ENCODE measurements at regions not wholly inside any gene's neighbourhood (a gene's known extent, or its start where the extent isn't known, plus 50 kb on each side); places are given as distances from the start of the nearest gene placed in this dataset.

- Histone ChIP-seq H3K4me3 (no peak overlapping the region), H3K9me3 (no peaks in the 10 kb centered on the region), H3K36me3 (no peaks in the 10 kb centered on the region), H3K27ac (no peak overlapping the region), H3K27me3 (no peaks in the 10 kb centered on the region), H3K4me1 (no peaks in the 10 kb centered on the region)
- no peak for TF ChIP-seq CTCF (IDR thresholded peaks at IDR 0.05)
- TF ChIP-seq POLR2A (IDR thresholded peaks at IDR 0.05), result no peak
- intact Hi-C loops (cut with DNase I; ENCODE audit: low total_unique reads), result no loop called here
- no peak for DNase-seq
Observed at GRCh38 chr6:145559836-145560235, 175.5 kb downstream of the EPM2A start.

- DNase-seq, result no peak
- no peaks in the 10 kb centered on the region for H3K36me3 ChIP-seq
- intact Hi-C loops (cut with DNase I; ENCODE audit: low total_unique reads), result no loop called here
- no peak overlapping the region for H3K27ac ChIP-seq
- no peak overlapping the region for H3K4me3 ChIP-seq
- H3K4me1 ChIP-seq, result no peaks in the 10 kb centered on the region
- TF ChIP-seq CTCF (IDR thresholded peaks at IDR 0.05), result no peak
- no peak for TF ChIP-seq POLR2A (IDR thresholded peaks at IDR 0.05)
- no peaks in the 10 kb centered on the region for H3K27me3 ChIP-seq
- H3K9me3 ChIP-seq, result no peaks in the 10 kb centered on the region
Observed at GRCh38 chr6:145561095-145562072, 173.9 kb downstream of the EPM2A start.

- Histone ChIP-seq H3K9me3 (no peaks in the 10 kb centered on the region), H3K4me3 (no peak overlapping the region), H3K27ac (no peak overlapping the region), H3K27me3 (no peaks in the 10 kb centered on the region), H3K36me3 (no peaks in the 10 kb centered on the region), H3K4me1 (no peaks in the 10 kb centered on the region)
- TF ChIP-seq POLR2A (IDR thresholded peaks at IDR 0.05), result no peak
- no peak for TF ChIP-seq CTCF (IDR thresholded peaks at IDR 0.05)
- intact Hi-C loops (cut with DNase I; ENCODE audit: low total_unique reads), result no loop called here
- DNase-seq, result no peak
Observed at GRCh38 chr6:145562771-145563615, 172.3 kb downstream of the EPM2A start.

- Histone ChIP-seq H3K4me1 (no peaks in the 10 kb centered on the region), H3K27me3 (no peaks in the 10 kb centered on the region), H3K36me3 (no peaks in the 10 kb centered on the region), H3K27ac (no peak overlapping the region), H3K9me3 (no peaks in the 10 kb centered on the region), H3K4me3 (no peak overlapping the region)
- TF ChIP-seq CTCF (IDR thresholded peaks at IDR 0.05) (no peak), POLR2A (IDR thresholded peaks at IDR 0.05) (no peak)
- no peak for DNase-seq
- intact Hi-C loops (cut with DNase I; ENCODE audit: low total_unique reads), result no loop called here
Observed at GRCh38 chr6:145564553-145564952, 170.8 kb downstream of the EPM2A start.
